Stimulated activated memory B cell treated with anti-CD40 and anti-IgM and Interleukin-4, amounts not matched to agents 10 μg/mL and 1 μg/mL and 100 μg/mL, for 72 hours (primary cell): ENCODE measurements at regions not wholly inside any gene's neighbourhood (a gene's known extent, or its start where the extent isn't known, plus 50 kb on each side); places are given as distances from the start of the nearest gene placed in this dataset.
"Not testable (repeated sequence)": the region's sequence is repeated elsewhere in the genome, so short reads cannot be mapped to it uniquely, and the experiment has no call there.

Experiments
- ATAC-seq: fragments of 150-1000 bp; cut with Tn5 transposase; 2 replicates; pipeline ENCODE4 v1.10.0; 2021
- H3K27ac Mint-ChIP-seq: one replicate; pipeline ENCODE4 v1.8.0; 2022; ENCODE audit warnings: mild to moderate bottlenecking, mixed read lengths
- H3K27me3 Mint-ChIP-seq: one replicate; pipeline ENCODE4 v1.8.0; 2022; ENCODE audit warnings: mixed read lengths
- H3K36me3 Mint-ChIP-seq: one replicate; pipeline ENCODE4 v1.8.0; 2022; ENCODE audit warnings: mixed read lengths
- H3K4me1 Mint-ChIP-seq: one replicate; pipeline ENCODE4 v1.8.0; 2022; ENCODE audit warnings: mixed read lengths
- H3K4me3 Mint-ChIP-seq: one replicate; pipeline ENCODE4 v1.8.0; 2022; ENCODE audit warnings: mild to moderate bottlenecking, moderate library complexity, mixed read lengths
- H3K9me3 Mint-ChIP-seq: one replicate; pipeline ENCODE4 v1.8.0; 2022; ENCODE audit warnings: mixed read lengths

DNA sequence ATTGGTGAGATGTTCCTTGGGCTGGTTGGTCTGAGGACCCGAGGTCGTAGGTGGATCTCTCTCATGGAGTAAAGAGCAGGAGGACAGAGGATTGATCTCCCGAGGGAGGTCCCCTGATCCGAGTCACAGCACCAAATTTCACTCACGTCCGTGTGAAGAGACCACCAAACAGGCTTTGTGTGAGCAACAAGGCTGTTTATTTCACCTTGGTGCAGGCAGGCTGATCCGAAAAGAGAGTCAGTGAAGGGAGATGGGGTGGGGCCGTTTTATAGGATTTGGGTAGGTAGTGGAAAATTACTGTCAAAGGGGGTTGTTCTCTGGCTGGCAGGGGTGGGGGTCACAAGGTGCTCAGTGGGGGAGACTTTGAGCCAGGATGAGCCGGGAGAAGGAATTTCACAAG lies 97.5 kb upstream of the SLC25A48 start:
- ATAC-seq, H3K4me1 Mint-ChIP-seq, H3K36me3 Mint-ChIP-seq, H3K9me3 Mint-ChIP-seq, H3K27ac Mint-ChIP-seq, H3K27me3 Mint-ChIP-seq, H3K4me3 Mint-ChIP-seq: not testable (repeated sequence)

DNA sequence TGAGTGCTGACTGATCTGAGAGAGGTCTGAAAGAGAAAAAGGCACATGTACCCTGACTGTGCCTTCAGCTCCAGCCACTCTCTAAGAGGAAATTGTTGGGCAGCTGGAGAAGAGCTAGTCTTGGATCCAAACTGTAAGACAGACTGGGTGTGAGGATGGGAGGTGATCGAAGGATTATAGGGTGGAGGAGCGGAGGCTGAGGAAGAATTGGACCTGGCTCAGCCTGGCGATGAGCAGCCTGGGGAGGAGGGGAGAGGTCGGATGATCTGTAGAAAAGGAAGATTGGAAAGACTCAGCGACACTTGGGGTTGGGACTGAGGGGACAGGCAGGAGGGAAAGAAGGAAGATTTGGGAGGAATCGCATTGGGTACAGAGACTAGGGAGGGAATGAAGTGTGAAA lies 98.6 kb upstream of the SLC25A48 start:
- Mint-ChIP-seq H3K4me1 (no peaks in the 10 kb centered on the region), H3K9me3 (no peaks in the 10 kb centered on the region), H3K4me3 (no peak overlapping the region), H3K27ac (no peak overlapping the region), H3K36me3 (no peaks in the 10 kb centered on the region), H3K27me3 (no peaks in the 10 kb centered on the region)
- ATAC-seq: no peak

DNA sequence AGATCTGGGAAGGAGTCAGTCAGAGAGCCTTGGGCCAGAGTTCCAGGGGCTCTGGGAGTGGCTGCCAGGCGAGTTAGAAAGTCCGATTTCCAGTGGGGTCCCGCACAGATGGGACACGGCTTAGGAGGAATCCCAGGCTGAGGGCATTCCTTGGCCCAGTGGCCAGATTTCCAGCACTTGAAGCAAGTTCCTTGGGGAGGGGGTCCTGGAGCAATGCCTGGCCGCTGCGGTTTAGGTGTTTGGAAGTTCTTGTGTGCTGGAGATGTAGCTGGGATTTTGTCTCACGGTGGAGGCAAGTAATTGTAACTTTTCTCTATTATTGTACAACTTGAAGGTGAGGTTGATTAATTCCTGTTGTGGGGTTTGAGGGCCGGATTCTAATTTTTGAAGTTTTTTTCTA lies 99.5 kb upstream of the SLC25A48 start:
- H3K27me3 Mint-ChIP-seq, ATAC-seq, H3K9me3 Mint-ChIP-seq, H3K36me3 Mint-ChIP-seq, H3K27ac Mint-ChIP-seq, H3K4me3 Mint-ChIP-seq, H3K4me1 Mint-ChIP-seq: not testable (repeated sequence)

- H3K4me3 Mint-ChIP-seq, H3K36me3 Mint-ChIP-seq, H3K9me3 Mint-ChIP-seq, H3K27me3 Mint-ChIP-seq, ATAC-seq, H3K4me1 Mint-ChIP-seq, H3K27ac Mint-ChIP-seq: not testable (repeated sequence)
Measured at GRCh38 chr5:135731034-135731433, 103.4 kb upstream of the SLC25A48 start.

DNA sequence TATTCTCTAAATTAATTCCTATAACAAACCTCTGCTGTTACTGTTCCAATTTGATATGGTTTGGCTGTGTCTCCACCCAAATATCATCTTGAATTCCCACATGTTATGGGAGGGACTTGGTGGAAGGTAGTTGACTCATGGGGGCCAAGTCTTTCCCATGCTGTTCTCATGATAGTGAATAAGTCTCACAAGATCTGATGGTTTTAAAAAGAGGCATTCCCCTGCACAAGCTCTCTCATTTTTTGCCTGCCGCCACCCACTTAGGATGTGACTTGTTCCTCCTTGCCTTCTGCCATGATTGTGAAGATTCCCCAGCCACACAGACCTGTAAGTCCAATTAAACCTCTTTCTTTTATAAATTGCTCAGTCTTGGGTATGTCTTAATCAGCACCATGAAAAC lies 104.3 kb upstream of the SLC25A48 start:
- not testable (repeated sequence) for H3K27ac Mint-ChIP-seq, ATAC-seq, H3K9me3 Mint-ChIP-seq, H3K27me3 Mint-ChIP-seq, H3K4me1 Mint-ChIP-seq, H3K4me3 Mint-ChIP-seq, H3K36me3 Mint-ChIP-seq

DNA sequence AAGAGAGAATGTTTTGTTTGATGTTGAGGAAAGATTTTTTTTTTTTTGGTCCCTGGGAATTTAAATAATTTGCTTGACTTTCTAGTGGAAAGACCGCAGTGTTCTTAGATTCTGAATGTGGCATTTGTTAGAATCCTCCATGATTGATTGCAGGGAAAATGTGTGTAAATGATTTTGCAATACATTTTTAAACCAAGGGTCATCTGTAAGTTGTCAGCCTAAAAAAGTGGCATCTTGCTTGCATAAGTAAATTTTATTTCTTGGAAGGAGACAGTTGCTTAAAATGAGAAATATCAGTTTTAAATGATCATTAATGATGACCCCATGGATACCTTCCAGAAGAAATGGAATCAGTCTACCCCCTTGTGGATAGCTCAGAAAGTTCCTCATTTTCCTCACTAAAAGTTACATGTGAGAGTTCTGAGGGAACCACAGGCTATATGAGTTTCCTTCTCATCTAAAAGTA lies 105.1 kb upstream of the SLC25A48 start:
- Mint-ChIP-seq H3K9me3 (no peaks in the 10 kb centered on the region), H3K36me3 (no peaks in the 10 kb centered on the region), H3K4me1 (no peaks in the 10 kb centered on the region), H3K4me3 (no peak overlapping the region), H3K27ac (no peak overlapping the region), H3K27me3 (no peaks in the 10 kb centered on the region)
- ATAC-seq: no peak

- Mint-ChIP-seq H3K9me3 (no peaks in the 10 kb centered on the region), H3K27me3 (peaks cover 8% of the 10 kb centered on the region), H3K27ac (no peak overlapping the region), H3K4me1 (no peaks in the 10 kb centered on the region), H3K36me3 (no peaks in the 10 kb centered on the region), H3K4me3 (no peak overlapping the region)
- ATAC-seq: no peak
Measured at GRCh38 chr5:135724617-135725016, 109.8 kb upstream of the SLC25A48 start.

- no peak overlapping the region for H3K27ac Mint-ChIP-seq
- no peaks in the 10 kb centered on the region for H3K4me1 Mint-ChIP-seq
- no peaks in the 10 kb centered on the region for H3K9me3 Mint-ChIP-seq
- no peak for ATAC-seq
- H3K36me3 Mint-ChIP-seq: no peaks in the 10 kb centered on the region
- peaks cover 8% of the 10 kb centered on the region for H3K27me3 Mint-ChIP-seq
- H3K4me3 Mint-ChIP-seq: no peak overlapping the region
Measured at GRCh38 chr5:135723491-135723890, 111.0 kb upstream of the SLC25A48 start.

- H3K4me1 Mint-ChIP-seq: no peaks in the 10 kb centered on the region
- H3K36me3 Mint-ChIP-seq: no peaks in the 10 kb centered on the region
- H3K4me3 Mint-ChIP-seq: no peak overlapping the region
- ATAC-seq: no peak
- no peaks in the 10 kb centered on the region for H3K9me3 Mint-ChIP-seq
- H3K27ac Mint-ChIP-seq: no peak overlapping the region
- H3K27me3 Mint-ChIP-seq: peaks cover 8% of the 10 kb centered on the region
Measured at GRCh38 chr5:135721548-135722090, 112.8 kb upstream of the SLC25A48 start.

DNA sequence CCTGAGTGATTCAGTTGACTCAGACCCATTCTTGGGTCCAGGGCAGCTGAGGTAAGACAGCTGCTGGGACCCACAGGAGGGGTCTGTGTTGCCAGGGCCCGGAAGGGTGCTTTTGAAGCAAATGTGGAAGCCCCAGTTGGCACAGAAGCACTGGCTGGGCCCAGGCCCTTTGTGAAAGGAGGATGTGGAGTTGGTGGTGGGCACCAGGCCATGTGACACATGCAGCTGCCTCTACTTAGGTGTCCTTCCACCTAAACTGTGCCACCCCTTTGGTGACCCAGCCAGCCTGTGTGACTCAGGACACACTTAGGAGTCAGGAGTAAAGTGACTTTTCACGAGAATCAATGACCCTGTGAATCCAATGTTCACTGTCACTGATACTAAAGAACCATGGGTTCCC lies 114.3 kb upstream of the SLC25A48 start:
- no peaks in the 10 kb centered on the region for H3K4me1 Mint-ChIP-seq
- no peak overlapping the region for H3K27ac Mint-ChIP-seq
- H3K4me3 Mint-ChIP-seq: no peak overlapping the region
- ATAC-seq: no peak
- no peaks in the 10 kb centered on the region for H3K9me3 Mint-ChIP-seq
- H3K36me3 Mint-ChIP-seq: no peaks in the 10 kb centered on the region
- peaks cover 8% of the 10 kb centered on the region for H3K27me3 Mint-ChIP-seq

DNA sequence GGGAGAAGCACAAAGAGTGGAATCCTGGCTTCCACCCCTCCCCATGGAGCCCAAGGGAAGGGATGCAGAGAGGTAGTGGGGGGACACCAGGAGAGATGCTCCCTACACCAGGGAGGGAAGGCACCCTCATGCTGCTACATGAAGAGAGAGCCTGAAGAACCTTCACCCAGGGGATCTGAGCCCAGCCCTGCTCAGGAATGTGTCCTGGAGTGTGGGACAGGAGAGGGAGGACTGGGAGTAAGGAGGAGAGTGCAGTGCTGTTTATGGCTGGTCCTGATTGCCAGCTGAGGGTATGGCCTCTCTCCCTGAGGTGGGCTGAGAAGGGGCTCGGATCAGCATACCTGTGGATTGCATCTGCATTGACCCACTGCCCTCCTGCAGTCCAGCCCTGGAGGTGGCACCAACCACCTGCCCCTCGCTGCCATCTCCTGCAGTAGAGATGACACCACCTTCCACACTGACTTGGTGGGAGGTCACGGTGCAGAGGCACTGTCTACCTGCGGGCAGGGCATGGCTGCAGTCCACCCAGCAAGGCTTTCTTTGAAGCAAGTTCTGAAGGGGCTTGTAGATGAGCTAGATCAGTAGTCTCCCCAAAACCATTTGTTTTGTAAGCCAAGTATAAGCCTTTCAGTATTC lies 114.9 kb upstream of the SLC25A48 start:
- Mint-ChIP-seq H3K4me3 (no peak overlapping the region), H3K27me3 (peaks cover 15% of the 10 kb centered on the region), H3K36me3 (no peaks in the 10 kb centered on the region), H3K4me1 (no peaks in the 10 kb centered on the region), H3K27ac (no peak overlapping the region), H3K9me3 (no peaks in the 10 kb centered on the region)
- ATAC-seq: no peak

- Mint-ChIP-seq H3K4me1 (no peaks in the 10 kb centered on the region), H3K4me3 (no peak overlapping the region), H3K9me3 (no peaks in the 10 kb centered on the region), H3K27me3 (peaks cover 21% of the 10 kb centered on the region), H3K36me3 (no peaks in the 10 kb centered on the region), H3K27ac (no peak overlapping the region)
- no peak for ATAC-seq
Measured at GRCh38 chr5:135718651-135719050, 115.8 kb upstream of the SLC25A48 start.

GRCh38 chr5:135718151-135718550 lies 116.3 kb upstream of the SLC25A48 start:
- Mint-ChIP-seq H3K27ac (no peak overlapping the region), H3K4me3 (no peak overlapping the region), H3K4me1 (no peaks in the 10 kb centered on the region), H3K9me3 (no peaks in the 10 kb centered on the region), H3K27me3 (peaks cover 21% of the 10 kb centered on the region), H3K36me3 (no peaks in the 10 kb centered on the region)
- no peak for ATAC-seq

GRCh38 chr5:135715267-135716055 lies 119.0 kb upstream of the SLC25A48 start:
- Mint-ChIP-seq H3K27me3 (peaks cover 17% of the 10 kb centered on the region), H3K4me1 (no peaks in the 10 kb centered on the region), H3K4me3 (no peak overlapping the region), H3K36me3 (no peaks in the 10 kb centered on the region), H3K9me3 (no peaks in the 10 kb centered on the region), H3K27ac (no peak overlapping the region)
- no peak for ATAC-seq

GRCh38 chr5:135714126-135714894 lies 120.2 kb upstream of the SLC25A48 start:
- no peaks in the 10 kb centered on the region for H3K9me3 Mint-ChIP-seq
- H3K4me1 Mint-ChIP-seq: no peaks in the 10 kb centered on the region
- no peaks in the 10 kb centered on the region for H3K36me3 Mint-ChIP-seq
- H3K27me3 Mint-ChIP-seq: peaks cover 12% of the 10 kb centered on the region
- no peak for ATAC-seq
- H3K4me3 Mint-ChIP-seq: no peak overlapping the region
- H3K27ac Mint-ChIP-seq: no peak overlapping the region
